HuH-7.5 (cell line): ENCODE measurements at regions not wholly inside any gene's neighbourhood (a gene's known extent, or its start where the extent isn't known, plus 50 kb on each side); places are given as distances from the start of the nearest gene placed in this dataset.

Experiments used
- DNase-seq: peaks from one replicate; pipeline ENCODE4 v3.0.0; 2011; ENCODE audit warnings: low spot score

- no peak for DNase-seq
These were observed 154.5 kb downstream of the CBLN1 start for GRCh38 chr16:49127103-49127502.

DNA sequence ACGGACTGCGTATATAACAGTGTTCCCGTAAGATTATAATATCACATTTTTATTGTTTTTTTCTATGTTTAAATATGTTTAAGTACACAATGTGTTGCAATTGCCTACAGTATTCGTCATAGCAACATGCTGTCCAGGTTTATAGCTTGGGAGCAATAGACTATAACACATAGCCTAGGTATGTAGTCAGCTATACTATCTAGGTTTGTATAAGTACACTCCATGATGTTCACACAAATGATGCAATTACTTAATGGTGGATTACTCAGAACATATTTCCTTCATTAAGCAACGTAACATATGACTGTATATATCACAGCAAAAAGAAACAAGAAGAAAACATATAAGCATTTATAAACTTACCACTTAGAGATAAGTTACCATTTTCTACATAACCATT is 160.0 kb downstream of the CBLN1 start:
- no peak for DNase-seq

GRCh38 chr16:49120631-49121030 is 161.0 kb downstream of the CBLN1 start:
- DNase-seq: no peak

DNA sequence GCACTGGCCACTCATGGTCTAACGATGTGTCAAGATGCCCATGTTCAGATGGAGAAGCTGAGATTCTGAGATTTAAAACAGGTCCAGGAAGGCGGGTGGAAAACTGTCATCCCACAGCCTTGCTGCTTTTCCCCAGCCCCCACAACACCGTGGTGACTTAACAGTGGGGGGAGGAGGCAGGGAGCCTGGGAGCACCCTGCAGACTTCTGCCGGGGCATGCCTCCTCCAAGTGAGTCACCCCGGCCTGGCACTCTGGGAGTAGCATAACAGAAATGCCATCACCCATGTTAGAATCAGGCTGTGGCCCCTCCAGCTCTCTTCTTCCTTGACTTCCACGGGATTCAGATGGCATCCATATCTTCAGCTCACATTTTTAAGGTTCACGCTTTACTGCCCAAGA is 164.8 kb downstream of the CBLN1 start:
- DNase-seq: no peak

GRCh38 chr16:49115956-49116355 is 165.7 kb downstream of the CBLN1 start:
- DNase-seq: no peak

DNA sequence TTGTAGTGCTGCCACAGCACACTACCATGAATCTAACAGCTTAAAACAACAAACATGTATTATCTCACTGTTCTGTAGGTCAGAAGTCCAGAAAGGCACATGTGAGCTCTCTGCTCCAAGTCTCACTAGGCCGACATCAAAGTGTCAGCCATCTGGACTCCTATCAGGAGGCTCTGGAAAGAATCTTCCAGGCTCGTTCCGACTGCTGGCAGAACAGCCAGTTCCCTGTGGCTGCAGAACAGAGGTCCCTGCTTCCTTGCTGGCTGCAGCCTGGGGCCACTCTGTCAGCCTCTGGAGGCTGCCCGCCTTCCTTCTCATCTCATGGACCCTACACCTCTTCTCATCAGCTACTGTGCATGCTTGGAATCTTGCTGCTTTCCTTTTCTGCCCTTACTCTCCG is 168.9 kb downstream of the CBLN1 start:
- DNase-seq: no peak

- no peak for DNase-seq
These were observed 170.3 kb downstream of the CBLN1 start for GRCh38 chr16:49111351-49111750.

DNA sequence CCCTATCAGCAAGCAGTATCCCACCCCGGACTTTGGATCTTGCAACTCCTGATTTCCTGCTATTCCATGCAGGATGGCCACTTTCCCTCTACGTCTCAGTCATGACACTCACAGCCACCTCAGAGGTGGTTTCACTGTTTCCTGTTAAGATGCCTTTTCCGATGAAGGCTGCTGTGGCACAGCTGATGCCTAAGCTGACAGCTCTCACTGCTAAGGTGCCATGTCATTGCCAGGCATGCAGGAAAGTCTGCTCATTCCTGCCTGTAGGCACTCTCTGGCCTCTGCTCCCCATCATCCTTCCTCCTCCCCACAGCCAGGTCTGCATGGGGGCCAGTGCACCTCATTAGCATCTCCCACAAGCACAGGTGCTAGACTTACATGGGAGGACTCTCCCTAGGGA is 173.0 kb downstream of the CBLN1 start:
- DNase-seq: no peak

DNA sequence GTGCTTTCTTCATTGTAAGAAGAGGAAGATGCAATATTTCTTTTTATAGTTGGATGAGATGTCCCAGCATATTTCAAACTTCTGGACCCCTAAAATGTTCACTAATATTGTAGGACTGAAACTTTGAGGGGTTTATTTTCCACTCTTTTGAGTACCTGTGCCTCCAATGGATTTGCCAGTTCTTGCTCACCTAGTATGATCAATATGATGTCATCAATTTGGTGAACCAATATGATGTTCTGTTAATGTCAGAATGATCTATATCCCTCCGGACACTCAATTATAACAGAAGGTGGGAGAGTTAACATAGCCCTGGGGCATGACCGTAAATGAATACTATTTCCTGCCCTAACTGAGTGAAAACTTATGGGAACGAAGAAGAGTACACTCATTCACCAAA is 178.3 kb downstream of the CBLN1 start:
- no peak for DNase-seq

DNA sequence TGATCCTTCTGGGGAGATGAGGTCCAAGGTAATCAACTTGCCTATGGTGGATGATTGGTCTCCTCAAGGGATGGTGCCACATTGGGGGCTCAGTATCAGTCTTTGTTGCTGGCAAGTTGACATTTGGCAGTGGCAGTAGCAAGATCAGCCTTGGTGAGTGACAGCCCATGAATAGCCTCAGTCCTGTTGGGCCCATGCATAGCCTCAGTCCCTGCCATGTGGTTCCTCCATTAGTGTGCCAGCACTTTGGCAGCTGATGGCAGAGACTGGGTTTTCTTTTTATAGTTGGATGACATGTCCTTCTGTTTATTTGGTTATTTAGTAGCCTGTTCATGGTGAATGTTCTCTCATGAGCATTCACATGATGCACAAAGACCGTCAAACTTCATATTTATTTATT is 179.6 kb downstream of the CBLN1 start:
- no peak for DNase-seq

- no peak for DNase-seq
These were observed 181.3 kb downstream of the CBLN1 start for GRCh38 chr16:49100366-49100765.

DNA sequence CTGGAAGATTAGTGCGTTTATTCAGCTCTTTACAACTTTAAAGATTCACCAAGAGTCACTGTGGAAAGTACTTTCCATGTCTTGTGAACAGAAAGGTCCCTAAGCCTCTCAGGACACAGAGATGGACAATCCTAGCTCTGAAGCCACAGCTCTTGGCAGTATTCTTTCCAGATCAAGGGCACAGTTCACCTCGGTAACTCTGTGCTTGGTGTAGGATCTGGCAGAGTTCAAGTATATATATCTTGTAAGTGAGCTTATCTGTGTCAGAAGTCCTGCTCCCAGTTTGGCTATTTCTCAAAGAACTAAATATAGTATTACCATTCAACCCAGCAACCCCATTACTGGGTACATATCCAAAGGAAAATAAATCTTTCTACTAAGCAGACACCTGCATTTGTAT is 183.7 kb downstream of the CBLN1 start:
- DNase-seq: no peak

DNA sequence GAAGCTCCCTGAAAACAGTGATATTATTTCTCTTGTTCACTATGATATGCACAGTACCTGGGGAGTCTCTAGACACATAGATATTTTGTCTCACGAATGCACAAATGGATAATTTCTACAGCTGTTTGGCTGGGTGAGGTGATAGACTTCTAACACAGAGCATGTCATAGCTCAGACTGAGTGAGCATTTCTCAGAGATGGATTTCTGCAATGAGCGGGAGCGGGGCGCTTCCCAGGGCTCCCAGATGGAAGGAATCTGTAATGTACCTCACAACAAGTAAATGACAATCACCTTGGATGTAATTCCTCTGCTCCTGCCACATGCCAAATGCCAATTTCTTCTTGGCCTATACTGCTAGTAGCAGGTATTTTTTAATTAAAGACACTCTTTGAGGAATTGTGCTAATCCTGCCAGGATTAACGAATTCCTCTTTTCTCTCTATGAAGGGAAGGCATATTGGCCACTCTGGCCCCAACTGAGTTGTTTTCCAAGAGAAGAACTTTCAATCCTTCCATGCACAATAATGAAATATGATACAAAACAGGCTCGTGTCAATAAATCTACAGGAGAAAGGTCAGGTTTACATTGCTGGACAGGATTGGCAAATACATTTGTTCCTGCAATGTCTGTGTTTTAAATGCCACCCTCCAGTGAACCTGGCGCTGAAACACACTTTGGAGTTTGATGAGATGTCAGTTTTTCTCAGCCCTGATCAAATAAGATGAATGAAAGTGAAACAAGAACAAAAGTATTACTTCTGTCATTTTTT is 185.3 kb downstream of the CBLN1 start:
- no peak for DNase-seq

DNA sequence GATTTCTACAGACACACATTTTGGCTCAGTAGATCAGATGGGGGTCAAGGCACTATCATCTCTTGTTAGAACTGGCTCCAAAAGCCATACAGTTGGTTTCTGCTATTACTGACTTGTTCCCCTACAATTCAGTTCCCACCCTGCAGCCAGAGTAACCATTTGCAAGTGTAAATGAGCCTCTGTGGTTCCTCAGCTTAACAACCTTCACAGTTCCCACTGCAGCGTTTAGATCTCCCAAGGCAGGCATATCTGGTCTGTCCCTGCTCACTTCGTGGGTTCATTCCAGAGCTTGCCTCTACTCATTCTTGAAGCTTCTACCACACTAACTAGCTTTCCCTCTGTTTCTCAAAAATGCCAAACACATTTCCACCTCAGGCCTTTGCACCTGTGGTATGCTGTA is 186.1 kb downstream of the CBLN1 start:
- no peak for DNase-seq

- no peak for DNase-seq
These were observed 187.2 kb downstream of the CBLN1 start for GRCh38 chr16:49094471-49094870.

DNA sequence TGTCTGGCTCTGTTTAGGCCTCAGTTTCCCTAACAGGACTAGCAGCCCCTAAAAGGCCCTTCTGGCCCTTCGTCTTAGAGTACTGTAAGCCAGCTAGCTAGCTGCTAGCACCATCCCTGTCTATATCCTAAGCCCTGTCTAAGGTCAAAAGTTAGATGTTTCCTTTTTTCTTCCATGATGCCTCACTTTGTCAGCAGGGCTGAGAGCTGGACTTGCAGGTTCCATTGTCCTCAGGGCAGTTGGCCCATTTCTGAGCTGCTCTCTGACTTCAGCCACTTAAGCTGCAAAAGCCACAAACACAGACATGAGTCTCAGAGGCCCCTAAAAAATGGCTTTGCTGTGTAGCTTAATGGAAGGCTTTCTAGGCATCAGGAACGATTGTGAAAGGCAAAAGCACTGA is 187.7 kb downstream of the CBLN1 start:
- DNase-seq: no peak

GRCh38 chr16:49092704-49093103 is 188.9 kb downstream of the CBLN1 start:
- DNase-seq: no peak

DNA sequence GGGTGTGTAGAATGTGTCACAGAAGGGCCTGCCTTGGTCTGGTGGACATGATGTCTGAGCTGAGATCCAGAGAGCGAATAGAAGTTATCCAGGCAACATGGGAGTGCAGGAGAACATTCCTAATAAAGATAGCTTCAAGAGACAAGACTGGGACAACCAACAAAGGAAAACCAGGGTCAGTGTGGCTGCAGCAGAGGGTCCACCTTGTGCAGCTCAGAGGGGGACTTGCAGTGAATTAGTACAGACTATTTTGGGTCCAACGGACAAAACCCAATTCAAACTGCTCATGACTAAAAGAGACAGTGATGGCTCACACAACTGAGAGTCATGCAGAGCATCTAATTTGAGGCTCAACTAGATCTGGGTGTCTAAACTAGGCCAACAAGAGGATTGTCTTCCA is 192.1 kb downstream of the CBLN1 start:
- DNase-seq: no peak

DNA sequence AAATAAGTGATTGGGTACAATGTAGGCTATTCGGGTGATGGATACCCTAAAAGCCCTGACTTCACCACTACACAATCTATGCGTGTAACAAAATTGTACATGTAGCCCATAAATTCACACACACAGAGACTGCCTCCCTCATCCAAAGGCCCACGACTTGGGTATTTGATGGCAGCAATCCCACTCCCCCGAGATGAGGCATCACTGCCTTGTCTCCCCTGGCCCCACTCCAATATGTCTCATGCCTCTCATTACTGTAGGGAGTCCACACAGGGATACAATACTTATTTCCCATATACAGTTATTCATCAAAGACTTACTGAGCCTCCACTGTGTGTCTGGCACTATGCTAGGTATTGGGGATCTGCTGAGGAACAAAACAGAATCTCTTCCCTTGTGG is 192.6 kb downstream of the CBLN1 start:
- no peak for DNase-seq

DNA sequence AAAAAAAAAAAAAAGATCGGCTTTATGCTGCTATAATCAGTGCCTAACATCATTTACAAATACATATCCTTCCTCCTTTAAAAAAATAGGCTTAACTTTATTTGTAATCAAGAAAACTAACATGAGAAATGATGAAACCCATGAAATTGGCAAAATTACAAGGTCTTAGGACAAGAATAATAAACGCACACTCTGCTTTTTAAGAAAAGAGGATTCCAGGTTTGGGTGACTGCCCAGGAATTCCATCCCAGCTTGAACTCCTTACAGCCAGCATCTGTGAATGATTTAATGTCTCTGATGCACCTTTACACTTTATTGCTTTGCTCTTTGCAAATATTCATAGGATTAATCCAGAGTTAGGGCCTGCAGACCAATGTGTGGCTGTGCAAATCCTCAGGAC is 196.0 kb downstream of the CBLN1 start:
- no peak for DNase-seq

DNA sequence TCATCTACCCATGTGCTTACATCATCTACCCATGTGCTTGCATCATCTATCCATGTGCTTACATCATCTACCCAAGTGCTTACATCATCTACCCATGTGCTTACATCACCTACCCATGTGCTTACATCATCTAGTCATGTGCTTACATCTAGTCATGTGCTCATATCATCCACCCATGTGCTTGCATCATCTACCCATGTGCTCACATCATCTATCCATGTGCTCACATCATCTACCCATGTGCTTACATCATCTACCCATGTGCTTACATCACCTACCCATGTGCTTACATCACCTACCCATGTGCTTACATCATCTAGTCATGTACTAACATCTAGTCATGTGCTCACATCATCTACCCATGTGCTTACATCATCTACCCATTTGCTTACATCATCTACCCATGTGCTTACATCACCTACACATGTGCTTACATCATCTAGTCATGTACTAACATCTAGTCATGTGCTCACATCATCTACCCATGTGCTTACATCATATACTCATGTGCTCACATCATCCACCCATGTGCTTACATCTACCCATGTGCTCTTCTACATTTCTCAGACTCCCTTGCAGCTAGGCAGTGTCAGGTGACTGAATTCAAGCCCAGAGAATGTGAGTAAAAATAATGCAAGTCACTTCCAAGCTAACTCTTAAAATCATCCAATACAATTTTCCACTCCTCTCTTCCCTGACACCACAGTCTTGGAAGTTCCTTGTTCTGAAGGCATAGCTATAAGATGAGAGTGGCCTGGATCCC is 196.8 kb downstream of the CBLN1 start:
- no peak for DNase-seq

DNA sequence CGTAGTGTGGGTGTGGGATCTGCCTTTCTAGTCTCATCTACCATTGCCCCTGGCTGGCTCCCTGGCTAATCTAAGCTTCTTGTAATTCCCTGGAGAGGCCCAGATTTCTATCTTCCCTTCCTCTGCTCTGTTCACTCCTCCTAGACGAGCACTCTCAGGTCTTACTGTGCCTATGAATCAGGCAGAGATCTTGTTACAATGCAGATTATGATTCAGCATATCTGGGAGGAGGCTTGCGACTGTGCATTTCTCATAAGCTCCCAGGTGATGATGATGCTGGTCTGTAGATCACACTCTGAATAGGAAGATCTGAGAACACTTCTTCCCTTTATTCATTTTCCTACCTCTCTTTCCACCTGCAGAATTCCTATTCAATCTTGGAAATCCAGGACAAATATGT is 200.1 kb downstream of the CBLN1 start:
- no peak for DNase-seq

DNA sequence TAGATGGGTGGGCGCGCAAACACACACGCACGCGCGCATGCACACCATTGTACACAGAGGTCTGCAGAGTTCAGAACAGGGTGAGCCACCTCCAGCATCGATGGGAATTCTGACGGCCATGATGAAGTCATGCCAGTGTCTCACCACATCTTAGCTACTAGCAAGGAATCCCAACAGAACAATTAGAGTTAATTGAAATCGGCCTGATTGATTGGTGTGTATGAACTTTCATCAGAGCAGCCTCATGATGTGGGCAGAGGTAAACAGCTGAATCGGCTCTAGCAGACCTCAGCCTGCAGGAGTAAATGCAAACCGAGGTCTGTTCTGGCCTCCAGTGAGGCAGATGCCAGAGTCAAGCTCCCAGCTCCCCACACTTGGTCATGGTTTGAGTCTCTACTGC is 200.6 kb downstream of the CBLN1 start:
- no peak for DNase-seq

- no peak for DNase-seq
These were observed 203.1 kb downstream of the CBLN1 start for GRCh38 chr16:49078571-49078970.
